Suppressor macrophage (primary cell): ENCODE measurements at regions not wholly inside any gene's neighbourhood (a gene's known extent, or its start where the extent isn't known, plus 50 kb on each side); places are given as distances from the start of the nearest gene placed in this dataset.
"Not testable (repeated sequence)": the region's sequence is repeated elsewhere in the genome, so short reads cannot be mapped to it uniquely, and the experiment has no call there.

Experiments
- DNase-seq, 4 experiments: peaks; one replicate each; pipeline ENCODE4 v3.0.0-alpha.2; 2020 to 2022

DNA sequence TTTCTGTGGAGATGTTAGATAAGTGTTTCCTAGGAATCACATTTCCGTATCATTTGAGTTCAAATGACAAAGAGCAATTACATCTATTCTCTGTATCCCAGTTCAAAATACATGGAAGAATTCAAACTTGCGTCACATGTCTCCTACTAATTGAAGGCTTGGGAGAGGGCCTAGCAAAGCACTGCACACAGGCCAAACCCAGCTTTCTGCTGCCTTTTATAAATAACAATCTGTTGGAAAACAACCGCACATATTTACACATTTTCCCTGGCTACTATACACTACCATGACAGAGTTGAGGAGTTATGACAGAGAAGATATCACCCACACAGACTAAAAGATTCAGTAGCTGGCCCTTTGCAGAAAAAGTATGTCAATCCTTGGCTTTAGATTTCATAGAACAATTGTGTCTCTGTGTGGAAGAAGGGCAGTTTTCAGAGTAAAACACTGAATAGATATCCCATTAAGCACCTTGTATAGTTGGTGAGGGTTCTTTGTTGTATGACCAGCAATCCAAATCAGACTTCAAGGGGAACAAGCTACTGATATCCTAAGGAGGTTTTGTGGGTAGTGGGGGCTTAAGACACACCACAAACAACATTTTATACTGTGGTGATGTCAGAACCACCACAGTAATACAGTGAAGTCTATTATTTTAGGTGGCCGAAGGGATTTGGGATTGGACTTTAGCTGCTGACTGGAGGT, 861.3 kb downstream of the CCDC85A start:
- DNase-seq, result no peak

DNA sequence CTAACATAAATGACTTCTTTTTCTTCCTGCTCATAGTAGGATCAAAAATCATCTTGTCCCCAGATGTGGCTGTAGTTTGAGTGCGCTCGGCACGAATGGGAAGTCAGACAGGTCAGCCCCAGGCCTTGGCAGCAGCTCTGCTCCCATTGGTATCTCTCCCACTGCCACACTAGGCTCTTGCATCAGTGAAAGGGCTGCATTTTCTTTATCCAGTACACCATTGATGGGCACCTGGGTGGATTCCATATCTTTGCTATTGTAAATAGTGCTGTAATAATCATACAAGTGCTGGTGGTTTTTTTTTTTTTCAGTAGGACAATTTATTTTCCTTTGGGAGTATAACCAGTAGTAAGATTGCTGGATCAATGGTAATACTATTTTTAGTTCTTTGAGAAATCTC, 865.5 kb downstream of the CCDC85A start:
- no peak for DNase-seq

DNA sequence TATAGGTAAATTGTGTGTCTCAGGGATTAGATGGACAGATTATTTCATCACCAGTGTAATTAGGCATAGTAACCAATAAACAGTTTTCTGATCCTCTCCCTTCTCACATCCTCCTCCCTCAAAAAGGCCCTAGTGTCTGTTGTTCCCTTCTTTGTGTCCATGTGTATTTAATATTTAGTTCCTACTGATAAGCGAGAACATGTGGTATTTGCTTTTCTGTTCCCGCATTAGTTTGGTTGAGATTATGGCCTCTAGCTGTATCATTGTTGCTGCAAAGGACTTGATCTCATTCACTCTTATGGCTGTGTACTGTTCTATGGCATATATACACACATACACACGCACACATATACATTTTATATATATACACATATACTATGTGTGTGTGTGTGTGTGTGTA, 866.2 kb downstream of the CCDC85A start:
- no peak for DNase-seq

DNA sequence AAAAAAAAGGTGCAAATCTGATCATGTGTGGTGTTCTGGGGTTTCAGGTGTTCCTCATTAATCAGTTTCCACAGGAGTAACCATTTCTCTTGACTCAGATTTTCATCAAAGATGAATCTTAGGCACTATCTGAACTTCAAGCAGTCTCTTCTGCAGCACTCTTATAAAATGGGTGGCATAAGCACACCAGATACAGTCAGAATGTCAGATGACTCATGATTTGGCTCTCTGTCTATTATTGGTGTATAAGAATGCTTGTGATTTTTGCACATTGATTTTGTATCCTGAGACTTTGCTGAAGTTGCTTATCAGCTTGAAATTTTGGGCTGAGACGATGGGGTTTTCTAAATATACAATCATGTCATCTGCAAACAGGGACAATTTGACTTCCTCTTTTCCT, 882.5 kb downstream of the CCDC85A start:
- not testable (repeated sequence) for DNase-seq

DNA sequence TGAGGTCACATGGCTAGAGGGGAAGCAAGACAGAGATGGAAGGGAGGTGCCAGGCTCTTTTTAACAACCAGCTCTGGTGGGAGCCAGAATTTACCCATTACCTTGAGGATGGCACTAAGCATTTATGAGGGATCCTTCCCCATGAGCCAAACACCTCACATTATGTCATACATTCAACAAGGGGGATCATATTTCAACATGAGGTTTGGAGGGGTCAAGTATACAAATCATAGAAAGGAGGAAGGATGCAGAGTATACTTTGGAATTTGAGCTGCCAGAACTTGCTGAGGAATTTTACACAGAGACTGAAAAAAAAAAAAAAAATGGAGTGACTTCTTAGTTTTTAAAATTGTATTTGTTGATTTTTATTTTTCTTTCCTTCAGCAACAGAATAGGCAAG, 891.4 kb downstream of the CCDC85A start:
- DNase-seq, result no peak

DNA sequence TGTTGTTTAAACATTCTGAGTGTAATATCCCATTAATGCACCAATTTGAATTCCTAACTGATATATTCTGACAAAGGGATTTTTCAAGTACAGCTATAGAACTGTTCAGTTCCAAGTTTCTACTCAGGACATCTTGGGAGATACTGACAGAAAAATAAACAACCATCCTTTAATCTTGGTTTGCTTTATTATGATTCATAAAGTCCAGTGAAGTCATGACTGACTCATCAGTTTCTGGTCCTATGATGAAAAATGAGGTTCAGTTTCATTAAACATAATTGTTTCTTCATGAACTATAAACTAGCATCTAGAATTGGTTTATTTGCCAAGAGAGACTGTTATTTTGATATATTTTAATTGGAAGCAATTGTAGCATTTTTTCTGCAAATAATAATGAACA, 896.2 kb downstream of the CCDC85A start:
- no peak for DNase-seq

DNA sequence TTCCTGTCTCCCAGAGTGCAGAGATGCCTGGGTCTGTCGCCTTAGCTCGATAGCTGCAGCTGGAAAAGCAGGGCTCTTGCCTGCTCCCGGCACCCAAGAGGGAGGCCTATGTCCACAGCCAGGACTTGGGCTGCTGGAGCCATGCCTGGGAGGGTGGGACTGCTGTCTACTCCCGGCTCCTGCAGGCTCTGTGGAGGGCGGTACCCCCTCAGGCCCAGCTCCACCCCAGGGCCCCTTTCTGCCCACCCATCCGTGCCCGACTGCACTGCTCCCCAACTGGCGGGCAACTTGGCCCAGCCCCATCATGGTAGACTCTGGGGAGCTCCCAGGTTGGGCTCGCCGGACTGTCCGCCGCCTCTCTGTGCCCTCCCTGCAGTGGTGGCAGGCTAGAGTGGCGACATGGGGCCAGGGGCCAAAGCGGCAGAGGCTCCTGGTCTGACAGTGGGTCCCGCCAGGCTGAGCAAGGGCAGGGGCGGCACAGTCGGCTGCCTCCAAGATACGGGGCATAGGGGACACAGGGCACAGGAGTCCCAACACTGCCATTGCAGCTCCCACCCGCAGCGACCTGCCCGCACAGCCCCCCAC, 901.0 kb downstream of the CCDC85A start:
- DNase-seq, result no peak

DNA sequence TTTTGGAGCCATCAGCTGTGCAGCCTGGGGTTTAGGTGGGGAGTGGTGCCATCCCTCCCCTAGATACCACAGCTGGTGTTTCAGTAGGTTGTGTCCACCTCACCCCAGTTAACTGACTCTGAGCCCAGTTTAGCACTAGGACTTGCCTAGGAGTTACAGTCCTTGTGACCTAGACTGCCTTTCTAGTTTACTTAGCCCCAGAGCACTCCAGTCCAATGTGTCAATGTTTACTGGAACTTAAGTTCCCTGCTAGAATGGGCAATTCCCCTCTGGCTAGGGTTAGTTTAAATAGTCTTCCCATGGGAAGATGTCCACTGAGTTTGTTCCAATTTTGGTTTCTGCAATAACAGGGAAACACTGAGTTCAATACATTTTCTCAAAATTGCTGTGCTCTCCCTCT, 909.2 kb downstream of the CCDC85A start:
- no peak for DNase-seq

DNA sequence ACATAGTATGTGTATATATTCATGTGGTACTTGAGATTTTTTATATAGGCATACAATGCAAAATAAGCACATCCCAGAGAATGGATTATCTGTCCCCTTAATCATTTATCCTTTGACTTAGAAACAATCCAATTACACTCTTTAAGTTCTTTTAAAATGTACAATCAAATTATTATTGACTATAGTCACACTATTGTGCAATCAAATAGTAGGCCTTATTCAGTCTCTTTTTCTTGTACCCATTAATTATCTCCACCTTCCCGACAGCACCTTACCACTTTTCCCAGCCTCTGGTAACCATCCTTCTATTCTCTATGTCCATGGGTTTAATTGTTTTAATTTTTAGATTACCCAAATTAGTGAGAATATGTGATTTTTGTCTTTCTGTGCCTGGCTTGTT, 914.1 kb downstream of the CCDC85A start:
- no peak for DNase-seq

DNA sequence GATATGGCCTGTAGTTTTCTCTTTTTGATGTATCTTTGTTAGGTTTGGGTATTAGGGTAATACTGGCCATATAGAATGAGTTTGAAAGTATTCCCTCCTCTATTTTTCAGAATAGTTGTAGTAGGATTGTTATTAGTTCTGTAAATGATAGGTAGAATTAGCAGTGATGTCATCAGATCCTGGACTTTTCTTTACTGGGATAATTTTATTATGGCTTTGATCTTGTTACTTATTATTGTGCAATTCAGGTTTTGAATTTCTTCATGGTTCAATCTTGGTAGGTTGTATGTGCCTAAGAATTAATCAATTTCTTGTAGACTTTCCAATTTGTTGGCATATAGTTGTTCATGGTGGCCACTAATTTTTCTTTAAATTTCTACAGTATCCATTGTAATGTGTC, 916.6 kb downstream of the CCDC85A start:
- no peak for DNase-seq

DNA sequence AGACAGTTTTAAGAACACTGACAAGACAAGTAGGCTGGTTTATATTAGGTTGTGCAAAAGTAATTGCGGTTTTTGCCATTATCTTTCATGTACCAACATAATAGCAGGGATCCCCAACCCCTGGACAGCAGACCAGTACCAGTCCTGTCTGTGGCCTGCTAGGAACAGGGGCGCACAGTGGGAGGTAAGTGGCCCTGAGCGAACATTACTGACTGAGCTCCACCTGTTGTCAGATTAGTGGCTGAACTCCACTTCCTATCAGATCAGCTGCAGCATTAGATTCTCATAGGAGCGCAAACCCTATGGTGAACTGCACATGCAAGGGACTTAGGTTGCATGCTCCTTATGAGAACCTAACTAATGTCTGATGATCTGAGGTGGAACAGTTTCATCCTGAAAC, 921.9 kb downstream of the CCDC85A start:
- no peak for DNase-seq

DNA sequence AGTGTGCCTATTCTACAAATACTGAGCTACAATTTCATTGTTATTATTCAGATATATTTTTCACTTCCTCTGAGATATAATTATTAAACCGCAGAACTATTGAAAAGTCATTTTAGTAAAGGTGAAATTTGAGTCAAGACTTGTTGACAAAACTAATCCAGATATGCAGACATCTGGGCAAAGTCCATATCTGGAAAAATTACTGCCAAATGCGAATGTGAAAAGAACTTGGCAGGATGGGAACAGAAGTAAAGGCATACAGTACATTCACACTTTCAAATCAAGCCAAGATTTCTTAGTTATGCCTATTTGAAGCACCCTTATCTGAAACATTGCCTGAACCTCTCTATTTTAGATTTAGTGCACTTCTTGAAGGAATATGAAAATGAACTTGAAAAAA, 923.6 kb downstream of the CCDC85A start:
- no peak for DNase-seq

DNA sequence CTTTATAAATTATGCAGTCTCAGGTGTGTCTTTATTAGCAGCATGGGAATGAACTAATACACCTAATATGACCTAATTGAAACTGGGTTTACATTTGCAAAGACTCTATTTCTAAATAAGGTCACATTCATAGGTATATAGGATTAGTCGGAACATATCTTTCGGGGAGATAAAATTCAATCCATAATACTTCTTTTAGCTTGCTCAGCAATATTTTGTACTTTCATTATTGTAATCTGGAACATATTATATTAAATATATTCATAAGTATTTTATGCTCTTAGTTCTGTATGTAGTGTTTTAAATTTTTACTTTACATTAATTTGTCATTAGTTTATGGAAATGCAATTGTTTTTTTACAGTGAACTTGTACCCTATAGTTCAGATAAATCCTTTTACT, 927.7 kb downstream of the CCDC85A start:
- no peak for DNase-seq

DNA sequence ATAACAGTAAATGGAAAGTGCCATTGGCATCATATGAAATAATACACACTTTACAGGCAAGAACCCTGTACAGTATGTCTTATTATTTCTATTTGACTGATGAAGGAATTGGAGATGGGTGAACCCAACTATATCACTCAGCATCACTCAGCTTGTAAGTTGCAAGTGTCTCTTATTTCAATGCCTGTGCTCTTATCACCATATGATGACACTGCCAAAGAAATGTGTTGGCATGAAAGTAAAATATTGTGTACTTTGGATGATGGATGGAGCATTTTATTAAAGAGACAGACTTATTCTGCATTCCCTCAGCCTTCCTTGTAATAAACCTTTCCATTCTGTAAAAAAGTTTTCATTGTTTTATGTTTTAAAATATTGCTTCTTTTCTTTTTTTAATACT, 927.5 kb upstream of the VRK2 start:
- DNase-seq, result no peak

DNA sequence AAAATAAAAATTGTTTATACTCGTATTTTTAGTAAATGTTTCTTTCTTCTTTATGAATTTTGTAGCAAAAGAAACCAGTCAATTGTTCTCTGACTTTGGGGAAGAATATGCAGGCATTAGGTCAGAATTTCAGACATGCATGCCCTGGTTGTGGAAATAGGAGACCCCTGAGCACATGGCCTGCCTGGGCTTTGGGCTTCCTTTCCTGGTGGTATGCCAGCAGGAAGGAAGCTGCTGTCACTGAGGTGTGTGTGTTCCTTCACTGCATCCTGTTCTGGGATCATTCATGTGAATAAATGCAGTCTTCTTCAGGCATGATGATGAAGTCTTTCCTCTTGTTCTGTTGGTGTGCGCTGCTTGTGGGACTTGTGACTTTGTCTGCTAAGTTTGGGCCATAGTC, 920.2 kb upstream of the VRK2 start:
- DNase-seq, result no peak

DNA sequence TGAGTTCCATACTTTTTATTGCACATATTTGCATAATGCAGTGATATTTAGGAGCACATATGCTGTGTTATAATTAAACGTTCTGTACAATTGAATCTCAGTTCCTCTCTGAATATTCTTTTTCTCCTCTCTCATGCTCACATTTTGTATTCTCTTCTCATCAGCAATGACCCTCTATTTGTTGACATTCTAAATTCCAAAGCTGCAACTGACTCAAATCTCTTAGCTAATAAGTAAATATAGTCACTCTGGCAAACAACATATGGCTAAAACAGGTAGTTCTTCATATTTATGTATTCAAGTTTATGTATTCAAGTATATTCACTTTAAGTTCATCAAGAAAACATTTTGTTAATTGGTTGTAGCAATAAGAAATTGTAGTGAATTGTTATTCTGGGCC, 907.4 kb upstream of the VRK2 start:
- no peak for DNase-seq

DNA sequence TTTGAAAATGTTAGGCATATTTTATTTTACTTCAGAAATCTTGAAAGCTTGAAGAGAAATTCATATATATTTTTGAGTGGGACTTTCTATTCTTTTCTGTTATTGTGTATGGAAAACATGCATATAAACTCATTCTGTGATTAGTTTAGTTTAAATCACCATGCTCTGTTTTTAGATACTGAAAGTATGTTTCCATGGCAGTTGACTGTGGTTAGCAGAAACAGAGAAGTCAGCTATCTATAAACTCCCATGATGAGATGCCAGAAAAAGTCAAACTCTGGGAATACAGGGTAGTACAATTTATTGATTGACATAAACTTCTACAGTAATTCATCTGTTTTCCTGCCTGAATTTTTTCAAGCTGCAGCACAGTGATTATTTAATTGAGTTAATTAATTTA, 905.3 kb upstream of the VRK2 start:
- no peak for DNase-seq

DNA sequence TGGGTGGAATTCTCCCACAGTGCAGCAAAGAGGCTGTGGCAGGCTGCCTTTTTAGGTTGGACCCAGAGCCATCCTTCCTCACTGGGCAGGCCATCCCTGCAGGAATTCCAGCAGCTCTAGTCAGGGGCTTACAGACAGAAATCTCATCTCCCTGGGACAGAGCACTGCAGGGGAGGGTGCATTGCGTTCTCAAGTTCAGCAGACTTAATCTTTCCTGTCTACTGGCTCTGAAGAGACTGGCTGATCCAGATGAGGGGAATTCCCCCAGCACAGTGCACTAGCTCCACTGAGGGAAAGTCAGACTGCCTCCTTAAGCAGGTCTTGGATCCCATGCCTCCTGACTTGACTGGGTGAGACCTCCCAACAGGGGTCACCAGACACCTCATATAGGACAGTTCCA, 899.7 kb upstream of the VRK2 start:
- DNase-seq, result no peak

DNA sequence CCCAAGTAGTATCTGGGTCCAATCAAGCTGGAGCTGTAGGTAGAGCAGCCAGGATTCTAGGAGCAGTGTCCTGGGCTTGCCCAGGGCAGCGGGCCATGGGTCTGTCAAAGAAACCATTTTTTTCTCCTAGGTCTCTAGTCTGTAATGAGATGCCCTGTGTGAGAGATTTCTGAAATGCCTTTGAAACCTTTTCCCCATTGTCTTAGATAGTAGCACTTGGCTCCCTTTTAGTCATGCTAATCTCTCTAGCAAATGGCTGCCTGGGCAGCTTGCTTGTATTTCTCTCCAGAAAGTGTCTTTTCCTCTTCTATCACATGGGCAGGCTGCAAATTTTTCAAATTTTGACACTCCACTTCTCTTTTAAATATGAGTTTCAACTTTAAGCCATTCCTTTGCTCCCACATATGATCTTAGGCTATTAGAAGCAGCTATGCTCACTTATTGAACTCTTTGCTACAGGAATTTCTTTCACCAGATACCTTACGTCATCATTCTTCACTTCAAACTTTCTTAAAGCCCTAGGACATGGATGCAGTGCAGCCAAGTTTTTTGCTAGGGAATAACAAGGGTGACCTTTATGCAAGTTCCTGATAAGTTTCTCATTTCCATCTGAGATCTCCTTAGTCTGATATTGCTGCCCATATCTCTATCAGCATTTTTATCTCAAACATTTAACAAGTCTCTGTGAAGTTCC, 890.2 kb upstream of the VRK2 start:
- no peak for DNase-seq

DNA sequence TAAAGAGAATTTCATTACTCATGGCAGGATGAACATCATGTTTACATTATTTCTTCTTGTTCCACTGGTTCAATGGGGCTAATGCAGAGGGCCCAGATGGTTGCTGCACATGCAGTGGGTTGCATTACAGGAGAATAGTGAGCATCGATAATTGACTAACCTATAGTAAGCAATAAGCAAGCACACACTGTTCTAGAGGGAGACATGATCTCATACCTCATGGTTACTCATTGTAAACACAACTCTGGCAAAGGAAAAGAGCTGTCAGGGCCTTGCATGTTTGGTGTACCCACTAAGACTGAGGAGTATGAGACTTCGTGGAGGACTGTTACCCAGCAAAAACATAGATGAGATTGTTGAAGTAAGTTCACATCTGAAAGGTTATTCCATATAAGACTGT, 885.6 kb upstream of the VRK2 start:
- no peak for DNase-seq

DNA sequence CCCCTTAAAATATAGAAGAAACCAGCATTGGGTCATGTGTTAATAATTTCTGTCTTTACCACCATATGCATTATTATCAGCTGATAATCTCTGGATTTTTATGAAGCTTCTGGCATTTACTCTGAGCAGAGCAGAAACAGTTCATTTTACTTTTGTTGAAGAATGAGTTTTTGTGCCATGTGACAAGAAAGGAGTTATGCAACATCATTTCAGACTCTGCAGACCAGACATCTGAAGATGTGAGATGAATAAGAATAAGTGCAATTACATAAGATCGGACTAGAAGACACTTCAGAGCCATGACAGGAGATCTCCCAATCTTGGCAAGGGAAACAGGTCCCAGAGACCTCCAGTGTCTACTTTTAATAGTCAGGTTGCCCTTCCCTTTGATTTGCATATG, 869.4 kb upstream of the VRK2 start:
- DNase-seq, result no peak

DNA sequence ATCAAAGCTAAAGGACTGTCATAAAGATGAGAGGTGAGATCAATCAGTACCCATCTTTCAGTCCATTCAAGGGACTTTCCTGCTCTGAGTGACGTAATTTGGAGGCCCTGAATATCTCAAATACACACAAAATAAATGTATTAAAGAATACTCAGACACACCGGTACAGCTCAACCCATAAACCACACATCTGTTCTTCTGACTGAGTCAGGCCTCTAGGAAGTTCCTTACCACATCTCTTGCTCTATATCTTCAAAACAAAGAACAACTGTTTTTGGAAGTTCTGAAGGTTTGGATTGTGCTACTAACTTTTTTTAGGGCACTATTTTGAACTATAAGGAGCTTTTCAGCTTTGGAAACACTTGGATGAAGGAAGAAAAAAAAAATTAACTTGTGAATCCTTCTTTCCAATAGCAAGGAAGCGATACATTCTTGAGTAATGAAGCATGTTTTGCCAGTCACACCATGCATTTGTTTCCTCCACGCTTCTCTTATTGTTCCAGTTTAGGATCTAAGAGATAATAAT, 866.5 kb upstream of the VRK2 start:
- no peak for DNase-seq

DNA sequence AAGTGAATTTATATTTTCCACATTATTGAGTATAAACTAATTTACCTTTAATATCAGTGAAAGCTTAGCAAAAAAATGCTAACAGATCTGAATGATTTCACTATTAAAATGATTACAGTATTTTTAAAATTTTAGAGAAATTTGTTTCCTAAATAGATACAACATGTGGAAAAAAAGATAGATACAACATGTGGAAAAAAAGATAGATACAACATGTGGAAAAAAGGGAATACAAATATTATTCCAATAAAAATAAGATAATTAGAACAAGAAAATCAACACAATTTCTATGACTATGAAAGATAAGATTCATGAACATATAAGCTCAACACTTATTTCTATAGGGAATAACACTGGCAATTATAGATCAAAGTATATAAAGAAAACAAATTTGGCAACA, 865.9 kb upstream of the VRK2 start:
- no peak for DNase-seq
